GM12892 (cell line): ENCODE measurements at regions not wholly inside any gene's neighbourhood (a gene's known extent, or its start where the extent isn't known, plus 50 kb on each side); places are given as distances from the start of the nearest gene placed in this dataset.

Source experiments
- DNase-seq: peaks from one replicate; pipeline ENCODE4 v3.0.0; 2011; ENCODE audit not compliant: insufficient read length
- FAIRE-seq: peaks from 2 replicates; lab custom pipeline; 2011; peaks lifted over from hg19 to GRCh38; lab: Jason Lieb, UNC
- POLR2A ChIP-seq: IDR thresholded peaks from 2 replicates; pipeline ENCODE4 v1.6.1; 2011; ENCODE audit warnings: low read depth, low read length, control low read depth
- POLR2AphosphoS5 ChIP-seq: IDR thresholded peaks from 2 replicates; pipeline ENCODE4 v1.6.1; 2011; ENCODE audit warnings: low read depth, low read length, control low read depth
- TAF1 ChIP-seq: IDR thresholded peaks from 2 replicates; pipeline ENCODE4 v1.6.1; 2011; ENCODE audit warnings: low read depth, mild to moderate bottlenecking, control low read depth, low read length, borderline replicate concordance

DNA sequence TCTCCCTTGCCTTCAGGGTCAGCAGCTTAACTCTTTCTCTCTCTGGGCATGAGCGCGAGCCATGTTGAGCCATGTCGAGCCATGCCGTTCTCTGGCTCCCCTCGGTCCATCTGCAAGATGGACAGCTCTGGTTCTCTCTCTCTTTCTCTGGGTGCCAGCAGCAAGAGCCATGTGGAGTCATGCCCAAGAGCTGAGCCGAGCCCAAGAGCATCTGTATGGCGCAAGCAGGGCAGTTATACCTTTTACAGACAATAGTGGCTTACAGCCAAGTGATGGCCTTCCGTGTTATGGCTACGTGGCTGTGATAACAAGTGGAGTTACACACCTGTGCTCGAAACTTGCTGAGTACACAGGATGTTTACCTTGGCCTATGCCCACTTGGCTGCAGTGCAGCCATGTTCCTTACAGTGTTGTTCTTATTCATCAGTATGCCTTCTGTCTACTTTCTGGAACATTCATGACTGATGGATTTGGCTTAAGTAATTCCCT is 327.7 kb downstream of the GLRX3 start:
- TF ChIP-seq TAF1 (no peak), POLR2A (no peak), POLR2AphosphoS5 (no peak)
- DNase-seq, result no peak
- FAIRE-seq, result no peak

- TF ChIP-seq TAF1 (no peak), POLR2AphosphoS5 (no peak), POLR2A (no peak)
- FAIRE-seq, result no peak
These were observed 328.2 kb downstream of the GLRX3 start for GRCh38 chr10:130464426-130464825.

DNA sequence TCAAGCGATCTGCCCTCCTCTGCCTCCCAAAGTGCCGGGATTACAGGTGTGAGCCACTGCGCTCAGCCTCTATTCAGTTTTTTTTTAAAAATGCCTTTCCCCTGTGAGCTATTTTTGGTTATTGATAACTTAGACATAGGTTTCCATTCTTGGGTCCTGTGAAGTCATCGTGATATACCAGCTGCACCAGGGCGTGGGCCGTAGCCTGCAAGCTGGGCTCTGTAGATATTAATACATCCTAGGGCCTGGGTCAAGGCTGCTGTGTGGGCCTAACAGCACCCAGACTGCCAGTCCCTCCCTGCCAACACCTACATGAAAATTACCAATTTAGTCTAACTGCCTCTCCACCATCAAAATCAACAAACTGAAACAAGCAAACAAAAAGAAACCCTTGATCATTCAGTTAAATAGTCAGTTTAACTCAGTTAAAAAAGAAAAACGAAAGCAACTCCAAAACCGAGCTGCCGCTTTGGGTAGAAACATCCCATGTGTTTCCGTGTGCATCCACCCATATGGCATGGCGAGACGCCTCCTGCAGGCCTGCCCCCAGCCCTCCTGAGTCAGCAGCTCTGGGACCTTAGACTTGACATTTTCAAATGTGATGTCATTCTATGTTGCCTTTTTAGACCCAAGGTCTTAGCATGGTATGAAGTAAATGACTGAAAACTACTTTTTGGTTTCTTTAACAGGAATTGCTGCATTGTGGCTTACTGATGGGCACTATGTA is 330.2 kb downstream of the GLRX3 start:
- FAIRE-seq (no peak), DNase-seq (no peak)
- no peak for TF ChIP-seq POLR2A
- TF ChIP-seq POLR2AphosphoS5, result no peak
- TF ChIP-seq TAF1, result no peak

More at GRCh38 chr10:130464426-130464825, 328.2 kb downstream of the GLRX3 start:
- DNase-seq, result no peak

DNA sequence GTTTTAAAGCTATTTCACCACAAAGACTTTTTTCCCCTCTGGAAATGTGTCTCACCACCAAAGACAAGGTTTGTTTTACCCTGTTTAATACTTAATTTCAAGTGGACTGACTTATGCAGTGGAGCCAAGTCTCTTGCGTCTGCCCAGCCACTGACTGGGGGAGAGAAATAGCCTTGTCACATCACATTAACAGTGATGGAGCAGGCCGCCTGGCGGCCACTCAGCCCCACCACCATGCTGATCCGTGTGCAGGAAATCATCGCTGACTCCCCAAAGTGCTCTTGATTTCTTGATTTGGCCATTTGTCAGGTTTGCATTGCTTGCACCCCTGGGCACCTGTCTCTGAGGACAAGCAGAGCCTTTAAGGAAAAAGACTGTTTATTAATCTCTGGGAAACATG is 334.1 kb downstream of the GLRX3 start:
- no peak for DNase-seq
- no peak for TF ChIP-seq POLR2AphosphoS5
- no peak for TF ChIP-seq POLR2A
- no peak for TF ChIP-seq TAF1
- FAIRE-seq, result no peak

GRCh38 chr10:130470973-130471372 is 334.8 kb downstream of the GLRX3 start:
- TF ChIP-seq TAF1, result no peak
- no peak for TF ChIP-seq POLR2A
- TF ChIP-seq POLR2AphosphoS5, result no peak
- DNase-seq (no peak), FAIRE-seq (no peak)

DNA sequence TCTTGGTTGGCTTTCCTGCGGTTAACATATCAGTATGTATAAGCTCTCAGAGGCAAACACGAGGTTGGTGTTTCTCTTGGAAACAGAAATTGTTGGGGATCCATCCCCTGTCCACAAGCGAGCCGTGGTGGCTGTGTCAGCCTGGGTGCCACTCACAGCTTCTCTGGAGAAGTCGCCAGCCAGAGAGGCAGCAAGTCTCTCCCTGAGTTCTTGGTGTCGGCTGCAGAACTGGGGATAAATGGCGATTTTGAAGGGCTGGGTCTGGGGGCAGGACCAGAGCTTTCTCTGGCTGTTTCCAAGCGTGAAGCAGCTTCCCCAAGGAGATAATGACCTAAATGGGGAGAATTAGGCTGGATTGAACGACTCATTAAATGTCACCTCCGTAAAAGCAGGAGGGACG is 335.3 kb downstream of the GLRX3 start:
- DNase-seq (no peak), FAIRE-seq (no peak)
- TF ChIP-seq TAF1 (no peak), POLR2AphosphoS5 (no peak), POLR2A (no peak)

GRCh38 chr10:130472236-130472635 is 336.0 kb downstream of the GLRX3 start:
- TF ChIP-seq POLR2AphosphoS5 (no peak), TAF1 (no peak), POLR2A (no peak)
- FAIRE-seq (no peak), DNase-seq (no peak)

- no peak for FAIRE-seq
- TF ChIP-seq TAF1, result no peak
- no peak for TF ChIP-seq POLR2A
- no peak for TF ChIP-seq POLR2AphosphoS5
- DNase-seq, result no peak
These were observed 338.4 kb downstream of the GLRX3 start for GRCh38 chr10:130474591-130474990.

DNA sequence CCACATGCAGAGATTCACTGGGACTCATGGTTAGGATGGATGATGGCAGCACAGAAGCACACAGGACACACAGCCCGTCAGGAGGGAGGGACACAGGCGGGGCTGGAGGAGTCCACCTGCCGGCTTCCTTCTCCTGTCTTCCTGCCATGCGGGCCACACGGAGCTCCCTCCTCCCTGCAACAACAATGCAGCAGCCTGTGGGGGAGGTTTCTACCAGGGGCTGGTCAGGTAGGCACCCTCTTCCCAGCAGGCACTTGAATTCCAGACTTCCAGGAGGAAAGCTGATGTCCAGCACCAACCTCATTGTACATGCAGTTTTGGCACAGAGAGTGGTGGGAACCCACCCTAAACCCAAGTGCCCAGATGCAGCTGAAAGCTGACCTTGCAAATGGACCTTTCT is 341.2 kb downstream of the GLRX3 start:
- no peak for TF ChIP-seq TAF1
- no peak for TF ChIP-seq POLR2A
- no peak for TF ChIP-seq POLR2AphosphoS5
- FAIRE-seq (no peak), DNase-seq (no peak)

DNA sequence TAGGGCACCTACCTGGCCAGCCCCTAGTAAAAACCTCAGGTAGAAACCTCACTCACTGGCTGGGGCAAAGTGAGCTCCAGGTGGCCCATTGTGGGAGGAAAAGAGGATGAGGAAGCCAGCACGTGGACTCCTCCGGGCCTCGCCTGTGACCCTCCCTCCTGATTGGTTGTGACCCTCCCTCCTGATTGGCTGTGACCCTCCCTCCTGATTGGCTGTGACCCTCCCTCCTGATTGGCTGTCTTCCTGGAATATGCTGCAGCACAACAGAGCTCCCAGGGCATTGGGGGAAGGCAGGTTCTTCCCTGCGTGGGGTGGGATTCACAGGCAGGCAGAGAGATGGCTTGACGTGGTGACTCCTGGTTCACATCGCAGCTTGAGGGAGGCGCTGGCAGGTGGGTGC is 343.0 kb downstream of the GLRX3 start:
- DNase-seq (no peak), FAIRE-seq (no peak)
- TF ChIP-seq TAF1, result no peak
- TF ChIP-seq POLR2AphosphoS5, result no peak
- TF ChIP-seq POLR2A, result no peak

DNA sequence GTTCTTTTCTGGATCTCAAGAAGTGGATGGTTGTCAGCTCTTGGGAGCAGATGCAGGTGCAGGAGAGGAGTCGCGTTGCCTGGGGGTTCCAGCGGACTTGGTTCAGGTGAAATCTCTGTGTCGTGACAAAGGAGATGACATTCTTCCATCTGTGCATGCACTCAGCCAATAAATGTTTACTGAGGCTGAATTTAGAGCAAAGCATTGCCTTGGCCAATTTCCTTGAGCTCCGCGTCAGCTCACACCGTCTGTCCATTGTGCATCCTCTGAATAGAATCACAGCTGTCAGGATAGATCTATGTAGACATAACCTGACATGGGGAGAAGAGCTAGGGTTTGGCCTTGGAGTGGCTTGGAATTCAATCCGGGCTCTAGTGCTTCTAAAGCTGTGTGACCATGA is 343.7 kb downstream of the GLRX3 start:
- FAIRE-seq, result no peak
- no peak for DNase-seq
- TF ChIP-seq TAF1, result no peak
- no peak for TF ChIP-seq POLR2AphosphoS5
- TF ChIP-seq POLR2A, result no peak

DNA sequence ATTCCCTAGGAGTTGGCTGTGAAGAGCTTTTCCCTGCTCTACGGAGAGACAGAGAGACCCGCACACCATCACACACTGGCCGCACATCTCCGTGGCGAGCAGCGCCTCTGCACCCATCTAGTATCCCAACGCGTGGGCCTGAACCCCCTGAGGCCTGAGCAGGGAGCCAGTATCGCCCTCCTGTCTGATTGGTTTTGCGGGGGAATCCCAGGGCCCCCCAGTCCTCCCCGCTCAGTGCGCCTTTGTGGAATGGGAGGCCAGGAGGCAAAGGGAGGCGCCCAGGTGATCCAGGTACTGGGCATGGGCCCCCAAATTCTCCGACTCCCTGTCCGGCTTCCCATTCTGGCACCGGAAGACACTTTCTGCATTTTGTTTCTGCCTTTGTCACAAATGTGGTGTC is 344.3 kb downstream of the GLRX3 start:
- TF ChIP-seq POLR2A, result no peak
- TF ChIP-seq POLR2AphosphoS5, result no peak
- no peak for TF ChIP-seq TAF1
- no peak for FAIRE-seq
- no peak for DNase-seq
